Uterus (tissue), 3 donors: ENCODE measurements at regions not wholly inside any gene's neighbourhood (a gene's known extent, or its start where the extent isn't known, plus 50 kb on each side); places are given as distances from the start of the nearest gene placed in this dataset.

ENCODE experiments used
- DNase-seq, 2 donors: peaks; one replicate each; pipeline ENCODE4 v3.0.0-alpha.2; 2019 to 2020
- H3K27ac ChIP-seq, 2 donors: fragments of 200-600 bp; sonication (generic); 1 replicate in 1 of 2; 2 replicates in 1 of 2; pipeline ENCODE4 v1.5.1; 2016 to 2018
- H3K27me3 ChIP-seq, 2 donors: fragments of 200-600 bp; sonication (generic); one replicate each; pipeline ENCODE4 v1.5.1; 2018 to 2019; ENCODE audit warnings: control low read depth in 1 of 2
- H3K36me3 ChIP-seq, 2 donors: fragments of 200-600 bp; sonication (generic); one replicate each; pipeline ENCODE4 v1.5.1; 2019; ENCODE audit warnings: control low read depth in 1 of 2
- H3K4me1 ChIP-seq, 2 donors: fragments of 200-600 bp; sonication (generic); one replicate each; pipeline ENCODE4 v1.5.1; 2018 to 2019; ENCODE audit warnings: control low read depth in 1 of 2
- H3K4me3 ChIP-seq, 2 donors: fragments of 200-600 bp; sonication (generic); 1 replicate in 1 of 2; 2 replicates in 1 of 2; pipeline ENCODE4 v1.5.1; 2018 to 2019; ENCODE audit warnings: mild to moderate bottlenecking in 1 of 2
- H3K9me3 ChIP-seq, 2 donors: fragments of 200-600 bp; sonication (generic); one replicate each; pipeline ENCODE4 v1.5.1; 2019; ENCODE audit warnings: control low read depth in 1 of 2
- CTCF ChIP-seq, 4 experiments: fragments of 200-600 bp in 2 of 4; fragments of 450-650 bp in 2 of 4; sonication (generic) in 2 of 4; IDR thresholded peaks; one replicate each; pipeline ENCODE4 v1.5.1; 2016 to 2019; ENCODE audit warnings: antibody characterized with exemption in 4 of 4, mild to moderate bottlenecking in 2 of 4, moderate library complexity in 1 of 4
- POLR2A ChIP-seq, 2 donors: fragments of 450-650 bp; IDR thresholded peaks; one replicate each; pipeline ENCODE4 v1.6.1; 2016; ENCODE audit warnings: antibody characterized with exemption in 2 of 2, mild to moderate bottlenecking in 1 of 2, moderate library complexity in 1 of 2
- intact Hi-C: fragments of 100-400 bp; cut with DNase I; formaldehyde crosslinking; loops from one replicate; pipeline ENCODE4 v1.15.1; 2023; ENCODE audit warnings: low total_unique reads
- donor health status: DM: yes; HTN: yes; CAD: no.

GRCh38 chr18:38930881-38931753 is 1365.5 kb upstream of the CELF4 start:
- no peak for DNase-seq
- H3K36me3 ChIP-seq: no peaks in the 10 kb centered on the region
- no peak overlapping the region for H3K27ac ChIP-seq
- intact Hi-C loops: no loop called here
- H3K4me3 ChIP-seq: no peak overlapping the region
- no peaks in the 10 kb centered on the region for H3K4me1 ChIP-seq
- no peaks in the 10 kb centered on the region for H3K27me3 ChIP-seq
- no peaks in the 10 kb centered on the region for H3K9me3 ChIP-seq
- no peak for TF ChIP-seq POLR2A (IDR thresholded peaks at IDR 0.05)
- TF ChIP-seq CTCF (IDR thresholded peaks at IDR 0.05): no peak

GRCh38 chr18:38923540-38923939 is 1357.9 kb upstream of the CELF4 start:
- H3K4me1 ChIP-seq: no peaks in the 10 kb centered on the region
- intact Hi-C loops: no loop called here
- TF ChIP-seq CTCF (IDR thresholded peaks at IDR 0.05) (no peak), POLR2A (IDR thresholded peaks at IDR 0.05) (no peak)
- H3K27ac ChIP-seq: no peak overlapping the region
- H3K9me3 ChIP-seq: no peaks in the 10 kb centered on the region
- H3K4me3 ChIP-seq: no peak overlapping the region
- no peaks in the 10 kb centered on the region for H3K36me3 ChIP-seq
- H3K27me3 ChIP-seq: no peaks in the 10 kb centered on the region
- no peak for DNase-seq

- DNase-seq: no peak
- TF ChIP-seq POLR2A (IDR thresholded peaks at IDR 0.05) (no peak), CTCF (IDR thresholded peaks at IDR 0.05) (no peak)
- H3K9me3 ChIP-seq: no peaks in the 10 kb centered on the region
These were observed 1357.5 kb upstream of the CELF4 start for GRCh38 chr18:38923126-38923525.

GRCh38 chr18:38909972-38910371 is 1344.4 kb upstream of the CELF4 start:
- DNase-seq: no peak

More at GRCh38 chr18:38923126-38923525, 1357.5 kb upstream of the CELF4 start:
- intact Hi-C loops: no loop called here
- no peaks in the 10 kb centered on the region for H3K27me3 ChIP-seq
- no peak overlapping the region for H3K27ac ChIP-seq
- H3K36me3 ChIP-seq: no peaks in the 10 kb centered on the region
- H3K4me1 ChIP-seq: no peaks in the 10 kb centered on the region
- no peak overlapping the region for H3K4me3 ChIP-seq

More at GRCh38 chr18:38909972-38910371, 1344.4 kb upstream of the CELF4 start:
- no peaks in the 10 kb centered on the region for H3K4me1 ChIP-seq
- TF ChIP-seq POLR2A (IDR thresholded peaks at IDR 0.05): no peak
- TF ChIP-seq CTCF (IDR thresholded peaks at IDR 0.05): no peak
- H3K27ac ChIP-seq: no peak overlapping the region
- H3K36me3 ChIP-seq: no peaks in the 10 kb centered on the region
- H3K27me3 ChIP-seq: no peaks in the 10 kb centered on the region
- no peaks in the 10 kb centered on the region for H3K9me3 ChIP-seq
- intact Hi-C loops: no loop called here
- no peak overlapping the region for H3K4me3 ChIP-seq
